ENCODE measurements at regions not wholly inside any gene's neighbourhood (a gene's known extent, or its start where the extent isn't known, plus 50 kb on each side); places are given as distances from the start of the nearest gene placed in this dataset.

DNA sequence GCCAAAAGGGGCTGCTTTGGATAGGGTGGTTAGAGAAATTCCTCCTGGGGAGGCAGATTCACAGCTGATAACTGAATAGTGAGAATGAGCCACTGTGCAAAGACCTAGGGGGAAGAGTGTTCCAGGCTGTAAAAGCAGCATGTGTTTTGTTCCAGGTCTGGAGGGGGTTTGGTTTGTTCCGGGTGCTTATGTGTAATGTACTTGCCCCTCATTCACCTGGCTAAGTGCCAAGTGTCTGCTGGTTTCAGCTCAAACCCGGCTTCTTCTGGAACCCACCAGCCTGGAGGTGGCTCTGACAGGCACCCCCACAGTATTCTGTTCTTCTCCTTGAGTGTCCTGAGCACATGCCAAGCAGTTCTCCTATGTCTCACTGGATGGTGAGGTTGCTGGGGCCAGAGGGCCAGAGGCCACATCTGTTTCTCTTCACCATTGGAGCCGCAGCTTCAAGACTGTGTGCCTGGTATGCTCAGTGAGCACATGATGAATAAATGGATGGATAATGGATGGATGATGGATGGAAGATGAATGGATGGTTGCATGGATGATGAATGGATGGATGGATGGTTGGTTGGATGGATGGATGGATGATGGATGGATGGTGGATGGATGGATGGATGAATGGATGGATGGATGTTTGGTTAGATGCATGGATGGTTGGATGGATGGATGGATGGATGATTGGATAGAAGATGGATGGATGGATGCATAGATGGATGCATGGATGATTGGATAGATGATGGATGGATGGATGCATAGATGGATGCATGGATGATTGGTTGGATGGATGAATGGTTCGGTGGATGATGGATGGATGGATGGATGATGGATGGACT is 227.6 kb downstream of the BMP7 start:
- no peak overlapping the region for H3K4me3 ChIP-seq
- H3K4me1 ChIP-seq (replicated peaks in 1 of 2), result no peaks in the 10 kb centered on the region
- in situ Hi-C loops (cut with MboI; ENCODE audit: low pct_unique_long_range_greater_than_20kb in 2 of 9, low sequenced_read_pairs in 9 of 9, unreplicated experiment in 9 of 9), result no loop called here
- no peak overlapping the region for H3K27ac ChIP-seq
- no peak for ATAC-seq (replicated peaks in 6 of 8)
- WGBS, 10 experiments, result 33 to 77% (median 53%) methylated on average over 1 to 4 of the region's 4 CpGs; no CpG with 5 or more reads in 2 of the 10 experiments

DNA sequence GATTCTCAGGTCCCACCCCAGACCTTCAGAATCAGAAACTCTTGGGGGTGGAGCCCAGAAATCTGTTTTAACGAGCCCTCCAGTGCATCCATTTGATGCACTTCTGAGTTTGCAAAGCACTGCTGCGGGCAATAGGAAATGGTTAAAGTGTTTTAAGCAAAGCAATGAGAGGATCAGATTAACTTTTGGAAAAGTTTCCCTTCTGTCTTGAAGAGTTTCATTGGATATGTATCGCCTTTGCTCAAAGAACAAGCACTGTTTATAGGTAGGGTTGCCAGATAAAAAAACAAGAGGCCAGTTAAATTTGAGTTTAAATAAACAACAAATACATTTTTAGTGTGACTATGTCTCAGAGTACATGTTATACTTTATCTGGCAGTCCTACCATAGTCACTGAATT is 226.0 kb downstream of the BMP7 start:
- Histone ChIP-seq H3K27ac (no peak overlapping the region), H3K4me1 (replicated peaks in 1 of 2) (no peaks in the 10 kb centered on the region), H3K4me3 (no peak overlapping the region)
- ATAC-seq (replicated peaks in 6 of 8), result no peak
- whole genome bisulfite sequencing, 10 experiments, result 10 to 100% (median 87%) methylated on average over 1 to 3 of the region's 3 CpGs; no CpG with 5 or more reads in 2 of the 10 experiments
- in situ Hi-C loops (cut with MboI; ENCODE audit: low pct_unique_long_range_greater_than_20kb in 2 of 9, low sequenced_read_pairs in 9 of 9, unreplicated experiment in 9 of 9), result no loop called here

DNA sequence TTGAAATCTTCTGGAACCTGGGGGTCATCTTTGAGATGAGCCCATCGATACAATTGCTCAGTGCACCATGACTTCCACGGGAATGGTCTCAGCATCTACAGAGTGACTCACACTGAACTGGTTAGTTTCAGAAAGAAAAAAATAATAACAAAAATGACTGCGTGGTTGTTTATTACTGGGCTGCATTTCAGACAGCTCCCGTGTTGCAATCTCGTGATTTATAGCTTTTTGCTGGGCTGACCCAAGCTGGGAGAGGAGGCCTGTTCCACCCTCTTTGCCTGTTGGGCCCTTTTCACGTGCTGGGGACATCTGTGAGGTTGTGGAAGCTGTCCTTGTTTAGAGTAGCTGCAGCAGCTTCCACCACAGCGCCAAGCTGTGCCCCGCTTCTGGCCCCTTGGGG is 225.5 kb downstream of the BMP7 start:
- in situ Hi-C loops (cut with MboI; ENCODE audit: low pct_unique_long_range_greater_than_20kb in 2 of 9, low sequenced_read_pairs in 9 of 9, unreplicated experiment in 9 of 9), result no loop called here
- peak; percentile 50 to 98 (median 95) for ATAC-seq (replicated peaks in 6 of 8)
- Histone ChIP-seq H3K4me1 (replicated peaks in 1 of 2) (no peaks in the 10 kb centered on the region), H3K27ac (no peak overlapping the region), H3K4me3 (no peak overlapping the region)
- WGBS, 10 experiments, result 3 to 100% (median 60%) methylated on average over 1 to 8 of the region's 8 CpGs; no CpG with 5 or more reads in 1 of the 10 experiments

DNA sequence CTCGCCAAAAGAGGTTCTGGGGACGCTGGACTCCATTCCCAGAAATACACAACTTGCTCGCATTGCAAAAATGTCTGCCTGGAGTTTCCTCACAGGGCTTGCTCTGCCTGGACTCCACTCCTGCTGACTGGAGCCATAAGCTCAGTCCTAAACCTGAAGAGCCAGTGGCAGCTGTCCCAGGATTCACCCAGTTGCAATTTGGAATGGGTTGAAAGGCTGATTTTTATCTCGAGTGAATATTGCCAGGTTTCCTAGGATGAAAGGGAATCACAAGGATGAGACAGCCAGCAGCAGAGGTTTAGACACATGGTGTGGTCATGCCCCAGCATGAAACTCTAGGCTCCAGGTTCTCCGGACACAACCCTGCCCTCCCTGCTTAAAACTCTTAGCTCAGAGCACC is 223.3 kb downstream of the BMP7 start:
- H3K27ac ChIP-seq, result no peak overlapping the region
- ATAC-seq (replicated peaks in 6 of 8), result no peak
- H3K4me1 ChIP-seq (replicated peaks in 1 of 2), result no peaks in the 10 kb centered on the region
- in situ Hi-C loops (cut with MboI; ENCODE audit: low pct_unique_long_range_greater_than_20kb in 2 of 9, low sequenced_read_pairs in 9 of 9, unreplicated experiment in 9 of 9), result no loop called here
- H3K4me3 ChIP-seq, result no peak overlapping the region
- 50 to 80% (median 60%) methylated on average over 1 to 5 of the region's 5 CpGs; no CpG with 5 or more reads in 2 of the 10 experiments for WGBS, 10 experiments

DNA sequence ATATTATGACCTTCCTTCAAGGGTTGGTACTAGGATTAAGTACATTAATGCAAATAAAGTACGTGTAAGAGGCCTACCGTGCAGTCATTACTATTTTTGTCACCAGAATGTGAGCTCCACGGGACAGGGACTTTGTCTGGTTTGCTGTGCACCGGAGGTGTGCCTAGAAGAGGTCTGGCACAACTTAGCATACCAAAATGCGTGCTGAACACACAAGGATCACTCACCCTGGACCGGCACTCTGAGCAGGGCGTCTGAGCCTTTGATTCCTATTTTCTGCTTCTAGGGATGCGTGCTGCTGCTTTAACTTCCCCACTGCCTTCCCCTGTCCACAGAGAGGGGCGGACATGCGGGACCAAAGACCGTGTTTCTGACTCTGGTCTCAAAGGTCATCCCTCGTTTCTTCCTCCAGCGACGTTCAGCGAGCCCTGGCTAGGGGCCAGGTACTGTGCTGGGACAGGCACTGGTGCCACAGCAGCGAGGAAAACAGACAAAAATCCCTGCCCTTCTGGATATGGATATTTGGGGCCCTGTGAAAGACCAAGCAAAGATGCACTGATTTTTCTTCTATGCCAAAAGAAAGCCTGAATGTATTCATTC is 222.7 kb downstream of the BMP7 start:
- ATAC-seq (replicated peaks in 6 of 8), result no peak
- H3K27ac ChIP-seq, result no peak overlapping the region
- no peaks in the 10 kb centered on the region for H3K4me1 ChIP-seq (replicated peaks in 1 of 2)
- in situ Hi-C loops (cut with MboI; ENCODE audit: low pct_unique_long_range_greater_than_20kb in 2 of 9, low sequenced_read_pairs in 9 of 9, unreplicated experiment in 9 of 9), result no loop called here
- WGBS, 10 experiments, result 45 to 100% (median 81%) methylated on average over 1 to 16 of the region's 16 CpGs; no CpG with 5 or more reads in 1 of the 10 experiments
- no peak overlapping the region for H3K4me3 ChIP-seq

DNA sequence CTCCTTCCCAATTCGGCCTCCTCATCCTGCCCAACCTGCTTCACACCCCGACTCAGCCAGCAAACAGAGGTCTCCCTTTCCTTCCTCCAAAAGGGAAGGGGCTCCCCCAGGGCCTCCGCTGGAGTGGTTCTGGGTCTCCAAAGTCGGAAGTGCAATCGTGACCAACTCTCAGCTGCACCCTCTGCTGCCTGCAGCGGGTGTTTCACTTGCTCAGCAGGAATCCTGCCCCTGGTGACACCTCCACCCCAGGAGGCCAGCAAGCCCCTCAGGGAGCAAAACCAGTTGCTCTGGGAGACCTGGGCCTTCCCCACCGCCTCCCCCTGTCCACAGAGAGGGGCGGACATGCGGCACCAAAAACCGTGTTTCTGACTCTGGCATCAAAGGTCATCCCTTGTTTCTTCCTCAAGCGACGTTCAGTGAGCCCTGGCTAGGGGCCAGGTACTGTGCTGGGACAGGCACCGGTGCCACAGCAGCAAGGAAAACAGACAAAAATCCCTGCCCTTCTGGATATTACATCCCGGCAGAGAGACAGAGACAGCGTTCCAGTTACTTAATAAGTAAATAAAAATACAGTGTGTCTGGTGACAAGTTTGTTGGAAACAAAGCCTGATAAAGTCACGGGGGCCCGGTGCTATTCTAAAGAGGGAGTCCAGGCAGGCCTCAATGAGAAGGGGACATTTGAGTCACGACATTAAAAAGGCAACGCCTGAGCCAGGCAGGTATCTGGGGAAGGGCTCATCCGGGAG is 219.0 kb downstream of the BMP7 start:
- in situ Hi-C loops (cut with MboI; ENCODE audit: low pct_unique_long_range_greater_than_20kb in 2 of 9, low sequenced_read_pairs in 9 of 9, unreplicated experiment in 9 of 9), result no loop called here
- 31 to 88% (median 75%) methylated on average over 2 to 11 of the region's 20 CpGs for WGBS, 10 experiments
- Histone ChIP-seq H3K4me3 (no peak overlapping the region), H3K4me1 (replicated peaks in 1 of 2) (no peaks in the 10 kb centered on the region), H3K27ac (no peak overlapping the region)
- ATAC-seq (replicated peaks in 6 of 8), result peak in 2 of 8 experiments; percentile 45 to 61

DNA sequence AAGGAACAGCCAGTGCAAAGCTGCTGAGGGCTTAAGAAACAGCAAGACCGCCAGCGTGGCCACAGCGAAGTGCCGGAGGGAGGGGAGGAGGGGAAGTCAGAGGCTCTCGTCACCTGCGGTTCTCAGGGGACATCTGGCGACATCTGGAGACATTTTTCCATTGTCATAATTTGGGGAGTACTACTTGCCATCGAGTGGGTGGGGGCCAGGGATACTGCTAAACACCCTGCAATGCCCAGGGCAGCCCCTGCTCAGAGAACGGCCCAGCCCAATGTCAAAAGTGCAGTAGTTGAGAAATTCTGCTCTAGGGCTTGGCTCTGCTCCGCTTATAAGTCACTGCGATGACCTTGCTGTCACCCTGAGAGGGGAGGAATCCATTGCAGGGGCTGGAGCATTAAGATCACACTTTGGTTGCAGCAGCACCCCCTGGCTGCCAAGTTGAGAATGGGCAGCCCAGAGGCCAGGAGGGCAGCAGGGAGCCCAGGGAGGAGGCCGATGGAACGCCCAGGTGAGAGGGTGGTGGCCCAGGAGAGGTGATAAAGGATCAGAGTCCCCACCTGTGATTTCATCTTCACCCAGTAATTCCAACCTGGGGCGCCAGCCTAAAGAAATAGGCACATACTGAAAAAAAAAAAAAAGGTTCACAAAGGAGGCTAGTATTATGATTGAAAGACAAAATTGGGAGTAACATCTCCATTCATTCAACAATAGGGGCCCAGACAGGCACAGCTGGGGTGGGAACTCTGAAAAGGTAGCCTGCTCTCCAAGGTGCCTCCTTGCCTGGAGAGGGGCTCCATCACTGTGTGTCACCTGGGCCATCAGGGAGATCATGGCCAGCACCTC is 218.2 kb downstream of the BMP7 start:
- 7 to 79% (median 56%) methylated on average over 1 to 10 of the region's 14 CpGs; no CpG with 5 or more reads in 1 of the 10 experiments for WGBS, 10 experiments
- H3K27ac ChIP-seq, result no peak overlapping the region
- ATAC-seq (replicated peaks in 6 of 8), result peak in 6 of 8 experiments; percentile 18 to 94 (median 62)
- in situ Hi-C loops (cut with MboI; ENCODE audit: low pct_unique_long_range_greater_than_20kb in 2 of 9, low sequenced_read_pairs in 9 of 9, unreplicated experiment in 9 of 9), result no loop called here
- H3K4me3 ChIP-seq, result no peak overlapping the region
- H3K4me1 ChIP-seq (replicated peaks in 1 of 2), result no peaks in the 10 kb centered on the region

DNA sequence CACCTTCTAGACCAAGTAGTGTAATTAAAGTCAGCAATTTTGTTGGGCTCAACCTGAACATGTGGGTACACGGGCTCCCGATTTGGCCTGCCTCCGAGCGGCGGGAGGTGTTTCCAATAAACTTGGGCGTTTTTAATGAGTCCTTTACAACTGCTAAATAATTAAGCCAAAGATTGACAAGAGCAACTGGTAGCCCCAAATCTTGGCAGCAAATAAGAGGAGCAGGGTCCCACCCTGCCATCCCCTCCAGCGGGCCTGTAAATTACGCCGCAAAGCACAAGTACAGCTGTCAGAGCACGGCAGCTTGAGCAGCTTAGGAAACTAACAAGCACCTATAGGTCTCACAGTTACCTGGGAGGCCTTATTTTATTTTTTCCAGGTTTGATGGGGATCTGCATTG is 217.1 kb downstream of the BMP7 start:
- ATAC-seq (replicated peaks in 6 of 8), result no peak
- in situ Hi-C loops (cut with MboI; ENCODE audit: low pct_unique_long_range_greater_than_20kb in 2 of 9, low sequenced_read_pairs in 9 of 9, unreplicated experiment in 9 of 9), result no loop called here
- no peak overlapping the region for H3K27ac ChIP-seq
- H3K4me1 ChIP-seq (replicated peaks in 1 of 2), result no peaks in the 10 kb centered on the region
- H3K4me3 ChIP-seq, result no peak overlapping the region
- WGBS, 10 experiments, result 67 to 100% (median 89%) methylated on average over 2 to 9 of the region's 10 CpGs; no CpG with 5 or more reads in 6 of the 10 experiments

DNA sequence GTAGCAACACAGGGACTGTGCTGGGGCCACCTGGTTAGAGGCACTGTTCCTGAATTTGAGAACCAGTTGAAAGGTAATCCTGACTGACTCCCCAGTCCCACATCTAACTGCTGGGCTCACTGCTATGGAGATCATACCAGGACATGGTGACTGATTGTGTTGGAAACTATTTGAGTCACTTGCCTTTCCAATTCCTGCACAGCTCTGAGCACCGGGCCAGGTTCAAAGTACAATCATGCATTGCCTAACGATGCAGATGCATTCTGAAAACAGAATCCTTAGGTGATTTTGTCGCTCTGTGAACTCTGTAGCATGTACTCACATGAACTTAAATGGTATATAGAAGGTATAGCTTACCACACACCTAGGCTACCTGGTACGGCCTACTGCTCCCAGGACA is 215.3 kb downstream of the BMP7 start:
- in situ Hi-C loops (cut with MboI; ENCODE audit: low pct_unique_long_range_greater_than_20kb in 2 of 9, low sequenced_read_pairs in 9 of 9, unreplicated experiment in 9 of 9), result loop anchor here in 5 of 9 experiments (10.0 to 25.0 kb wide), 3 partner anchors 489 to 514 kb away; partner anchors contain the start of gene FAM209B (in 1 of the 5)
- Histone ChIP-seq H3K4me1 (replicated peaks in 1 of 2) (no peaks in the 10 kb centered on the region), H3K4me3 (no peak overlapping the region), H3K27ac (no peak overlapping the region)
- WGBS, 10 experiments, result 35 to 92% (median 75%) methylated on average over 1 to 4 of the region's 4 CpGs; no CpG with 5 or more reads in 3 of the 10 experiments
- ATAC-seq (replicated peaks in 6 of 8), result no peak

DNA sequence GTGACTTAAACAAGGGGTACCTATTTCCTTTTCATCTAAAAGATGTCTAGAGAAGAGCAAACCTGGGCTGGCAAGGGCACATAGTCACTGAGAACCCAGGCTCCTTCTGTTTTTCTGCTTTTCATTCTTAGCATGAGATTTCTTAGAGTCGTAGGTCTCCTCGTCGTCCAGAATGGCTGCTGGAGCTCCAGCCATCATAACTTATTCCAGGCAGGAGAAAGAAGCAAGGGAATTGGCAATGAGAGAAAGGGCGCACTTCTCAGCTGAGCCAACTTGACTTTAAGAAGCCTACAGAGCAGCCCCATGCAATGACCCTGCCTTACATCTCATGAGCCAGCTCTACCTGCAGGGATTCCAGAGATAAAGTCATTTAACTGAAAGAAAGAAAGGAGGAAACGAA is 213.4 kb downstream of the BMP7 start:
- WGBS, 10 experiments, result 0 to 90% (median 87%) methylated on average over 1 to 5 of the region's 5 CpGs; no CpG with 5 or more reads in 4 of the 10 experiments
- no peak for ATAC-seq (replicated peaks in 6 of 8)
- in situ Hi-C loops (cut with MboI; ENCODE audit: low pct_unique_long_range_greater_than_20kb in 2 of 9, low sequenced_read_pairs in 9 of 9, unreplicated experiment in 9 of 9), result loop anchor here in 5 of 9 experiments (10.0 to 25.0 kb wide), 3 partner anchors 491 to 516 kb away; partner anchors contain the start of gene FAM209B (in 1 of the 5)
- no peak overlapping the region for H3K4me3 ChIP-seq
- H3K27ac ChIP-seq, result no peak overlapping the region
- no peaks in the 10 kb centered on the region for H3K4me1 ChIP-seq (replicated peaks in 1 of 2)

DNA sequence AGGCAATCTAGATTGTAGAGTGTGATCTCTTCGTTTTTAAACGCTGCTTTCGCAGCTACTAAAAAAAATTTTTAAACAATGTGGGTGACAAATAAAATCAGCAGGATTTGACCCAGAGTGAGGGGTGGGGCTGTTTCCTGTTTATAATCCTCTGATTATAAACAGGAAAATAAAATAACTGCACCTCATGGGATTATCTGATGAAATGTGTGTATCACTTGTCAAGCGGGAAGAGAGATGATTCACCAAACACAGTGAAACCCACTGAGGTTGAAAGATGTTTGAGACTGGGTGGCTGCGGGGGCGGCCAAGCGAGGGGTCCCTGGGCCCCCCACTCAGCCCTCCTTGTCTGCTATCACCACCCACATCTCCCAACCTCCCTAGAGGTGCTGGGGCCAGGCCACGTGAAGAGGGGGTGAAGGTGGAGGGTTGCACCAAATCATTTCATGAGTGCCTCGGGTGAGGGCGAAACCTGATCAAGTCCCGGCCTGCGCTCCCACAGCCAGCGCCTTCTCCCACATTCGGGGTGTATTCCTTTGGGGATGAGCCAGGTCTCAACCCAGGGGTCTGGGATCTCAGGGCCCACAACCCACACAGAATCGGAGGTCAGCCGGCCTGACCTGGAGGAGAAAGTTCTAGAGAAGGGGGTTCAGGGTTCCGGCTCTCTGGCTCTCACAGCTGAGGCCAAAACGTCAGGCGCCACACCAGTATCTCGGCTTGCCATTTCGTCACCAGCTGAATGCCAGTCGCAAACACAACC is 212.5 kb downstream of the BMP7 start:
- H3K4me3 ChIP-seq, result no peak overlapping the region
- no peaks in the 10 kb centered on the region for H3K4me1 ChIP-seq (replicated peaks in 1 of 2)
- no peak for ATAC-seq (replicated peaks in 6 of 8)
- in situ Hi-C loops (cut with MboI; ENCODE audit: low pct_unique_long_range_greater_than_20kb in 2 of 9, low sequenced_read_pairs in 9 of 9, unreplicated experiment in 9 of 9), result loop anchor here in 5 of 9 experiments (10.0 to 25.0 kb wide), 3 partner anchors 492 to 517 kb away; partner anchors contain the start of gene FAM209B (in 1 of the 5)
- no peak overlapping the region for H3K27ac ChIP-seq
- WGBS, 10 experiments, result 52 to 100% (median 90%) methylated on average over 3 to 8 of the region's 22 CpGs; no CpG with 5 or more reads in 2 of the 10 experiments
